ENCODE measurements at regions not wholly inside any gene's neighbourhood (a gene's known extent, or its start where the extent isn't known, plus 50 kb on each side); places are given as distances from the start of the nearest gene placed in this dataset.

DNA sequence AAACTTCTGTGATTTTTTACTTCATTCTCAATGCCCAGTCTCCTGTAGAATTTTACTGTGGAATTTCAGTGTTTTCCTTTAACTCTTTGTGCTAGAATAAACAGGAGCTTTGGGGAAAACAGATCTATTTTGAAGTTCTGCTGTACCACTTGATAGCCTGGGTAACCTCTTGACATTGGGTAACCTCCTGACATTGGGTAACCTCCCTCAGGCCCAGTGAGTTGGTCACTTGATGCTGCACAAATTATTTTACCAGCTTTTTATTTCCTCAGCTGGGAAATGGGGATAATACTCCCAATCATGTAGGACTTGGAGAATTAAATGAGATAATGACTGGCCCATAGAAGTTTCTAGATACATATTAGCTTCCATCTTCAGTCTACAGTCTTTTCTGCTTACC lies 137.3 kb upstream of the TOP1 start:
- intact Hi-C loops (cut with micrococcal nuclease), result no loop called here
- Histone ChIP-seq H3K9ac (ENCODE audit: low read length) (no peak overlapping the region), H4K20me1 (ENCODE audit: control insufficient read depth, insufficient read depth, low read length, poor library complexity, severe bottlenecking) (no peaks in the 10 kb centered on the region), H2AFZ (ENCODE audit: insufficient read depth, low read depth, low read length, poor library complexity, severe bottlenecking) (no peak overlapping the region), H3K36me3 (replicated peaks in 1 of 2; ENCODE audit: control extremely low read depth in 1 of 2, control insufficient read depth in 1 of 2, extremely low read depth in 1 of 2, insufficient read depth in 2 of 2, low read length in 1 of 2) (no peaks in the 10 kb centered on the region), H3K79me2 (ENCODE audit: control insufficient read depth, insufficient read depth, low read length) (no peaks in the 10 kb centered on the region), H3K4me1 (ENCODE audit: control insufficient read depth in 2 of 2, insufficient read depth in 2 of 2, low read length in 2 of 2) (no peaks in the 10 kb centered on the region), H3K27ac (ENCODE audit: low read length in 2 of 2) (no peak overlapping the region), H3K9me3 (ENCODE audit: control extremely low read depth in 1 of 3, control insufficient read depth in 2 of 3, insufficient read depth in 1 of 3, low read length in 2 of 3) (no peaks in the 10 kb centered on the region), H3K4me2 (replicated peaks; ENCODE audit: low read depth, low read length, poor library complexity, severe bottlenecking) (no peak overlapping the region), H3K4me3 (ENCODE audit: control extremely low read depth in 1 of 5, extremely low read depth in 1 of 5, insufficient read depth in 1 of 5, low read depth in 2 of 5, low read length in 4 of 5) (no peak overlapping the region), H3K27me3 (replicated peaks in 1 of 4; ENCODE audit: control extremely low read depth in 1 of 4, control insufficient read depth in 3 of 4, insufficient read depth in 4 of 4, low read length in 3 of 4) (peaks cover 0 to 3% (median 0%) of the 10 kb centered on the region in 4 experiments)
- H3K4me1 Mint-ChIP-seq, result no peaks in the 10 kb centered on the region
- DNase-seq (no peak), ATAC-seq (ENCODE audit: low read depth) (no peak)
- ChIA-PET POLR2A (no interaction called here), CTCF (interaction anchor here (1.9 kb wide), 1 partner anchor 72 kb away, joined by 7 read pairs; no protein-coding TSS in a partner anchor)
- H3K4me3 Mint-ChIP-seq, result no peak overlapping the region
- peaks cover 3% of the 10 kb centered on the region for H3K27me3 Mint-ChIP-seq
- no peaks in the 10 kb centered on the region for H3K9me3 Mint-ChIP-seq (ENCODE audit: insufficient read depth)
- TF ChIP-seq, protein P1, sequence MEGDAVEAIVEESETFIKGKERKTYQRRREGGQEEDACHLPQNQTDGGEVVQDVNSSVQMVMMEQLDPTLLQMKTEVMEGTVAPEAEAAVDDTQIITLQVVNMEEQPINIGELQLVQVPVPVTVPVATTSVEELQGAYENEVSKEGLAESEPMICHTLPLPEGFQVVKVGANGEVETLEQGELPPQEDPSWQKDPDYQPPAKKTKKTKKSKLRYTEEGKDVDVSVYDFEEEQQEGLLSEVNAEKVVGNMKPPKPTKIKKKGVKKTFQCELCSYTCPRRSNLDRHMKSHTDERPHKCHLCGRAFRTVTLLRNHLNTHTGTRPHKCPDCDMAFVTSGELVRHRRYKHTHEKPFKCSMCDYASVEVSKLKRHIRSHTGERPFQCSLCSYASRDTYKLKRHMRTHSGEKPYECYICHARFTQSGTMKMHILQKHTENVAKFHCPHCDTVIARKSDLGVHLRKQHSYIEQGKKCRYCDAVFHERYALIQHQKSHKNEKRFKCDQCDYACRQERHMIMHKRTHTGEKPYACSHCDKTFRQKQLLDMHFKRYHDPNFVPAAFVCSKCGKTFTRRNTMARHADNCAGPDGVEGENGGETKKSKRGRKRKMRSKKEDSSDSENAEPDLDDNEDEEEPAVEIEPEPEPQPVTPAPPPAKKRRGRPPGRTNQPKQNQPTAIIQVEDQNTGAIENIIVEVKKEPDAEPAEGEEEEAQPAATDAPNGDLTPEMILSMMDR (IDR thresholded peaks at IDR 0.05), result no peak
- TF ChIP-seq EZH2 (IDR thresholded peaks at IDR 0.05; ENCODE audit: borderline replicate concordance, insufficient read depth, low read depth, low read length, poor library complexity, severe bottlenecking), result no peak
- no peak overlapping the region for H3K27ac Mint-ChIP-seq

DNA sequence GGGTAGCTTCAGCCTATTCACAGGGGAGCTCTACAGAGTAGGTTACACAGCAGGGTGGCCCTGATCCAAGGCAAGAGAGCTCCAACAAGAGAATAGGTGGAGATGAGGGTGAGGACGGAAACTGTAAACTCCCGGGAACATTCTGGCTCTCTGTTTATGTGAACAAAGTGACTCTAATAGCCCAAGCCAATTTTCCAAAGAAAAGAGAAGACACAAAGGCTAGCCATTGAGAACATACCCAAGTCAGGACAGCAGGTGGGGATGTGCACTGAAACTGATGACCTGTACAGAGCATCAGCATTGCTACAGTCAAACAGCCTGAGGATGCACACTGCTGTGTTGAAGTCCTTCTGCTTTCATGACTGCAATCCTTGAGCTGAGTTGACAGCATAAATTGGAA lies 136.0 kb upstream of the TOP1 start:
- Histone ChIP-seq H3K4me1 (ENCODE audit: control insufficient read depth in 2 of 2, insufficient read depth in 2 of 2, low read length in 2 of 2) (no peaks in the 10 kb centered on the region), H3K4me2 (replicated peaks; ENCODE audit: low read depth, low read length, poor library complexity, severe bottlenecking) (no peak overlapping the region), H3K9ac (ENCODE audit: low read length) (no peak overlapping the region), H3K79me2 (ENCODE audit: control insufficient read depth, insufficient read depth, low read length) (no peaks in the 10 kb centered on the region), H4K20me1 (ENCODE audit: control insufficient read depth, insufficient read depth, low read length, poor library complexity, severe bottlenecking) (no peaks in the 10 kb centered on the region), H2AFZ (ENCODE audit: insufficient read depth, low read depth, low read length, poor library complexity, severe bottlenecking) (no peak overlapping the region), H3K27ac (ENCODE audit: low read length in 2 of 2) (no peak overlapping the region), H3K27me3 (replicated peaks in 1 of 4; ENCODE audit: control extremely low read depth in 1 of 4, control insufficient read depth in 3 of 4, insufficient read depth in 4 of 4, low read length in 3 of 4) (no peaks in the 10 kb centered on the region), H3K4me3 (ENCODE audit: control extremely low read depth in 1 of 5, extremely low read depth in 1 of 5, insufficient read depth in 1 of 5, low read depth in 2 of 5, low read length in 4 of 5) (no peak overlapping the region), H3K9me3 (ENCODE audit: control extremely low read depth in 1 of 3, control insufficient read depth in 2 of 3, insufficient read depth in 1 of 3, low read length in 2 of 3) (no peaks in the 10 kb centered on the region), H3K36me3 (replicated peaks in 1 of 2; ENCODE audit: control extremely low read depth in 1 of 2, control insufficient read depth in 1 of 2, extremely low read depth in 1 of 2, insufficient read depth in 2 of 2, low read length in 1 of 2) (no peaks in the 10 kb centered on the region)
- intact Hi-C loops (cut with micrococcal nuclease), result loop anchor here (2.0 kb wide), 1 partner anchor 70 kb away; no protein-coding TSS in a partner anchor
- ATAC-seq (ENCODE audit: low read depth), result no peak
- TF ChIP-seq, protein P1 (IDR thresholded peaks at IDR 0.05), result no peak
- no peak for TF ChIP-seq EZH2 (IDR thresholded peaks at IDR 0.05; ENCODE audit: borderline replicate concordance, insufficient read depth, low read depth, low read length, poor library complexity, severe bottlenecking)
- Mint-ChIP-seq H3K27ac (no peak overlapping the region), H3K4me3 (no peak overlapping the region), H3K27me3 (no peaks in the 10 kb centered on the region), H3K9me3 (ENCODE audit: insufficient read depth) (no peaks in the 10 kb centered on the region), H3K4me1 (no peaks in the 10 kb centered on the region)
- WGBS (ENCODE audit: insufficient coverage), result no CpG with 5 or more reads among the region's 2 CpGs
- ChIA-PET CTCF (interaction anchor here (0.8 to 1.9 kb wide), 3 partner anchors 13 to 72 kb away, joined by 3 to 7 read pairs (median 3); no protein-coding TSS in a partner anchor), POLR2A (no interaction called here)
- DNase-seq, result peak; percentile 13

Data from B cell (primary cell).